ENCODE measurements at regions not wholly inside any gene's neighbourhood (a gene's known extent, or its start where the extent isn't known, plus 50 kb on each side); places are given as distances from the start of the nearest gene placed in this dataset.

DNA sequence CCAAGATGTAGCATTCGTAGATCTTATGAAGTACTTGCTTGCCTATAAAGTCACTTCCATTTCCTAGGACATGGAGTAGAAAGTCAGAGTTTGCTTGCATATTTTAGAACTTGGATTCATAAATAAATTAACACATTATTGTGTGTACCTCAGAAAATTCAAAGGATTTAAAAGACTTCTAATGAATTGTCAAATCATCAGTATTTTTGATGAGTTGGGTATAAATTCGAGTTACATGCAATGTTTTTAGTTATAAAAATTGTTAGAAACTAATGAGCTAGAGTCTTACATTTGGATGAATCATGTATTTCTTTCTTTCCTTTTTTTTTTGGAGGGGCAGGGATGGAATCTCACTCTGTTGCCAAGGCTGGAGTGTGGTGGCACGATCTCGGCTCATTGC, 156.9 kb upstream of the KCNJ16 start:
- ATAC-seq (ENCODE audit: insufficient number of reproducible peaks, low FRiP score, low read depth) (no peak), DNase-seq (ENCODE audit: low spot score) (no peak)
- Histone ChIP-seq H3K27me3 (replicated peaks; ENCODE audit: insufficient read depth) (no peaks in the 10 kb centered on the region), H3K27ac (no peak overlapping the region), H3K4me1 (ENCODE audit: control insufficient read depth in 1 of 2, low read depth in 2 of 2) (peaks cover 0 to 7% of the 10 kb centered on the region in 2 donors), H3K36me3 (no peaks in the 10 kb centered on the region), H3K4me3 (no peak overlapping the region), H3K9me3 (peaks cover 3% of the 10 kb centered on the region)
- TF ChIP-seq, protein P1, sequence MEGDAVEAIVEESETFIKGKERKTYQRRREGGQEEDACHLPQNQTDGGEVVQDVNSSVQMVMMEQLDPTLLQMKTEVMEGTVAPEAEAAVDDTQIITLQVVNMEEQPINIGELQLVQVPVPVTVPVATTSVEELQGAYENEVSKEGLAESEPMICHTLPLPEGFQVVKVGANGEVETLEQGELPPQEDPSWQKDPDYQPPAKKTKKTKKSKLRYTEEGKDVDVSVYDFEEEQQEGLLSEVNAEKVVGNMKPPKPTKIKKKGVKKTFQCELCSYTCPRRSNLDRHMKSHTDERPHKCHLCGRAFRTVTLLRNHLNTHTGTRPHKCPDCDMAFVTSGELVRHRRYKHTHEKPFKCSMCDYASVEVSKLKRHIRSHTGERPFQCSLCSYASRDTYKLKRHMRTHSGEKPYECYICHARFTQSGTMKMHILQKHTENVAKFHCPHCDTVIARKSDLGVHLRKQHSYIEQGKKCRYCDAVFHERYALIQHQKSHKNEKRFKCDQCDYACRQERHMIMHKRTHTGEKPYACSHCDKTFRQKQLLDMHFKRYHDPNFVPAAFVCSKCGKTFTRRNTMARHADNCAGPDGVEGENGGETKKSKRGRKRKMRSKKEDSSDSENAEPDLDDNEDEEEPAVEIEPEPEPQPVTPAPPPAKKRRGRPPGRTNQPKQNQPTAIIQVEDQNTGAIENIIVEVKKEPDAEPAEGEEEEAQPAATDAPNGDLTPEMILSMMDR (IDR thresholded peaks at IDR 0.05), result no peak

DNA sequence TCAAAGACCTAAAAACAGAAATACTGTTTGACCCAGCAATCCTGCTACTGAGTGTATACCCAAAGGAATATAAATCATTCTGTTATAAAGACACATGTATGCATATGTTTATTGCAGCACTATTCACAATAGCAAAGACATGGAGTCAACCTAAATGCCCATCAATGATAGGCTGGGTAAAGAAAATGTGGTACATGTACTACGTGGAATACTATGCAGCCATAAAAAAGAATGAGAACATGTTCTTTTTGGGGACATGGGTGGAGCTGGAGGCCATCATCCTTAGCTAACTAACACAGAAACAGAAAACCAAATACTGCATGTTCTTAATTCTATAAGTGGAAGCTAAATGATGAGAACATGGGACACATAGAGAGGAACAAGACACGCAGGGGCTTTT, 155.2 kb upstream of the KCNJ16 start:
- Histone ChIP-seq H3K9me3 (peaks cover 3% of the 10 kb centered on the region), H3K4me3 (no peak overlapping the region), H3K36me3 (no peaks in the 10 kb centered on the region), H3K27ac (no peak overlapping the region), H3K27me3 (replicated peaks; ENCODE audit: insufficient read depth) (no peaks in the 10 kb centered on the region), H3K4me1 (ENCODE audit: control insufficient read depth in 1 of 2, low read depth in 2 of 2) (no peaks in the 10 kb centered on the region)
- ATAC-seq (ENCODE audit: insufficient number of reproducible peaks, low FRiP score, low read depth), result no peak
- TF ChIP-seq, protein P1 (IDR thresholded peaks at IDR 0.05), result no peak
- DNase-seq (ENCODE audit: low spot score), result no peak

DNA sequence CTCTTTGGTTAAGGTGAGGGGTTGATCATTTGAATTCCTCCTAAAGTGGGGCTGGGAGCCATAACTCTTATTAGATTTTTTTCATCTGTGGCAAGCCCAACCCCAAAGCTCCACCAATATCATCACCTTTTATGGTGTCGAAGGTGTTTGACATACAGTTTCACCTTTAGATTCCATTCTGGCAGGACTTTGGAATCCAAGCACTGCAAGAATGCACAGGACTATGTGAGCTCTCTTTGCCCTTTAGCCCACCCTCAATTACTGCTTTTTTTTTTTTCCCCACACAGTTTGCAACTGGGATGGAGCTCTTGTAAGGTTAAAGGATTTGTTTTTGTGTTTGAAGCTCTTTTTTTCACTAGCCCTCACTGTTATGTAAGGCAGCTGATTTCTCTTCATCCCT, 154.0 kb upstream of the KCNJ16 start:
- TF ChIP-seq, protein P1 (IDR thresholded peaks at IDR 0.05), result no peak
- no peaks in the 10 kb centered on the region for H3K4me1 ChIP-seq (ENCODE audit: control insufficient read depth in 1 of 2, low read depth in 2 of 2)
- no peaks in the 10 kb centered on the region for H3K36me3 ChIP-seq
- ATAC-seq (ENCODE audit: insufficient number of reproducible peaks, low FRiP score, low read depth), result no peak
- H3K9me3 ChIP-seq, result peaks cover 3% of the 10 kb centered on the region
- no peaks in the 10 kb centered on the region for H3K27me3 ChIP-seq (replicated peaks; ENCODE audit: insufficient read depth)
- no peak for DNase-seq (ENCODE audit: low spot score)
- no peak overlapping the region for H3K27ac ChIP-seq
- no peak overlapping the region for H3K4me3 ChIP-seq

DNA sequence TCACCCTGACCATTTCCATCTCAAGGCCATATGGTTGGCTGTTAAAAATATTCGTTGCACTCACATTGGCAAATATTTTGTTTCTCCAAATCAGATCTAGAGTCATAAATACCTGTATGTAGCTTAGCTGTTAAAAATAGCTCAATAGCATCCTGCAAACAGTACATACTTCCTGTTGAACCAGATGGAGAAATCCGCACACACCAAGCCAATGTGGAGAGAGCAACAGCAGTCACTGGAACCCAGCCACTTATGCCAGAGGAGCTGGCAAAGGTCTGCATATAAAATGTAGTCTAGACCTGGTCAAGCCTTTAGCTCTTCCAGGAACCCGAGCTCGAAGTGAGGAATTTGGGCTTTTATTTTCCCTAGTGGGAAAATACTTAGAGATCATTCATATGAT, 146.4 kb upstream of the KCNJ16 start:
- peaks cover 0 to 4% of the 10 kb centered on the region in 2 donors for H3K4me1 ChIP-seq (ENCODE audit: control insufficient read depth in 1 of 2, low read depth in 2 of 2)
- no peaks in the 10 kb centered on the region for H3K9me3 ChIP-seq
- no peak overlapping the region for H3K27ac ChIP-seq
- no peaks in the 10 kb centered on the region for H3K36me3 ChIP-seq
- ATAC-seq (ENCODE audit: insufficient number of reproducible peaks, low FRiP score, low read depth), result no peak
- no peak for DNase-seq (ENCODE audit: low spot score)
- H3K27me3 ChIP-seq (replicated peaks; ENCODE audit: insufficient read depth), result no peaks in the 10 kb centered on the region
- TF ChIP-seq, protein P1 (IDR thresholded peaks at IDR 0.05), result no peak
- H3K4me3 ChIP-seq, result no peak overlapping the region

DNA sequence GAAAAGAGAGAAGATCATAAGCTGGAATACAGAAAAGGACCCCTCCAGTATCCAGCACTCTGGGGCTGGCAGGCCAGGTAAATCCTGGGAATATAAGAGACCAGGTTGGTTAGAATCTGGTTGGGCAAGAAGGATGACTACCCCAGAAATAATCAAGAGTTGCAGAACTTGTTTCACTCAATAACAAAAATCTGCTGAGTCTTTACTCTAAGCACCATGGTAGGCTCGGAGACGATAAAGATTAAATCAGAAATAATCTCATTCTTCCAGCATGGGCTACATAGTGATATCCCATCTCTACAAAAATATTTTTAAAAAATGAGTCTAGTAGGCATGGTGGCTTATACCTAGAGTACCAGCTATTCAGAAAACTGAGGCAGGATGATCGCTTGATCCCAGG, 138.0 kb upstream of the KCNJ16 start:
- no peaks in the 10 kb centered on the region for H3K4me1 ChIP-seq (ENCODE audit: control insufficient read depth in 1 of 2, low read depth in 2 of 2)
- DNase-seq (ENCODE audit: low spot score) (no peak), ATAC-seq (ENCODE audit: insufficient number of reproducible peaks, low FRiP score, low read depth) (no peak)
- H3K36me3 ChIP-seq, result no peaks in the 10 kb centered on the region
- no peaks in the 10 kb centered on the region for H3K27me3 ChIP-seq (replicated peaks; ENCODE audit: insufficient read depth)
- no peak overlapping the region for H3K27ac ChIP-seq
- no peaks in the 10 kb centered on the region for H3K9me3 ChIP-seq
- TF ChIP-seq, protein P1 (IDR thresholded peaks at IDR 0.05), result no peak
- H3K4me3 ChIP-seq, result no peak overlapping the region

Data from thoracic aorta (tissue), 2 donors.